Liver (tissue), 8 donors: ENCODE measurements at regions not wholly inside any gene's neighbourhood (a gene's known extent, or its start where the extent isn't known, plus 50 kb on each side); places are given as distances from the start of the nearest gene placed in this dataset.

ENCODE experiments used
- DNase-seq: peaks from one replicate; pipeline ENCODE4 v3.0.0-alpha.2; 2017; ENCODE audit warnings: low spot score
- H3K27ac ChIP-seq, 2 donors: one replicate each; pipeline ENCODE4 v1.7.0; 2013; ENCODE audit warnings: inconsistent platforms in 2 of 2, low read length in 2 of 2, control low read depth in 1 of 2, low read depth in 1 of 2, mild to moderate bottlenecking in 1 of 2
- H3K27me3 ChIP-seq, 4 donors: one replicate each; pipeline versions ENCODE4 v1.6.1 to v1.7.0; 2013; ENCODE audit warnings: low read length in 3 of 4, inconsistent platforms in 1 of 4, mild to moderate bottlenecking in 1 of 4, moderate library complexity in 1 of 4; ENCODE audit not compliant: control insufficient read depth in 4 of 4, insufficient read depth in 4 of 4
- H3K36me3 ChIP-seq, 4 donors: one replicate each; pipeline versions ENCODE4 v1.6.1 to v1.7.0; 2013; ENCODE audit warnings: low read length in 3 of 4, mild to moderate bottlenecking in 3 of 4, low read depth in 1 of 4, moderate library complexity in 1 of 4; ENCODE audit not compliant: control insufficient read depth in 4 of 4, insufficient read depth in 3 of 4
- H3K4me1 ChIP-seq, 4 donors: one replicate each; pipeline versions ENCODE4 v1.6.1 to v1.7.0; 2013; ENCODE audit warnings: low read length in 3 of 4, mild to moderate bottlenecking in 3 of 4, moderate library complexity in 1 of 4; ENCODE audit not compliant: control insufficient read depth in 4 of 4, insufficient read depth in 4 of 4
- H3K4me3 ChIP-seq, 3 donors: one replicate each; pipeline versions ENCODE4 v1.6.1 to v1.7.0; 2013; ENCODE audit warnings: low read length in 3 of 3, control low read depth in 1 of 3, low read depth in 1 of 3, mild to moderate bottlenecking in 1 of 3
- H3K9ac ChIP-seq, 2 donors: one replicate each; pipeline ENCODE4 v1.7.0; 2013; ENCODE audit warnings: low read length in 2 of 2, mild to moderate bottlenecking in 2 of 2, moderate library complexity in 2 of 2, control low read depth in 1 of 2, low read depth in 1 of 2
- H3K9me3 ChIP-seq, 4 donors: one replicate each; pipeline versions ENCODE4 v1.6.1 to v1.7.0; 2013; ENCODE audit warnings: low read length in 3 of 4; ENCODE audit not compliant: control insufficient read depth in 4 of 4
- ATF3 ChIP-seq: IDR thresholded peaks from 2 replicates; pipeline ENCODE4 v1.6.1; 2016; ENCODE audit warnings: antibody characterized with exemption
- CTCF ChIP-seq: fragments of 150-350 bp; IDR thresholded peaks from 2 replicates; pipeline ENCODE4 v1.5.1; 2017; ENCODE audit warnings: improper control_type of control experiment, low read depth, low read length; ENCODE audit not compliant: missing input control
- EGR1 ChIP-seq, 2 donors: IDR thresholded peaks; 2 replicates each; pipeline ENCODE4 v1.6.1; 2016 to 2018; ENCODE audit warnings: antibody characterized with exemption in 2 of 2, low read depth in 2 of 2
- FOXA1 ChIP-seq: IDR thresholded peaks from 2 replicates; pipeline ENCODE4 v1.6.1; 2016; ENCODE audit warnings: antibody characterized with exemption
- FOXA2 ChIP-seq: IDR thresholded peaks from 2 replicates; pipeline ENCODE4 v1.6.1; 2016; ENCODE audit warnings: antibody characterized with exemption
- GABPA ChIP-seq, 2 donors: IDR thresholded peaks in 1 of 2; conservative IDR thresholded peaks in 1 of 2; 2 replicates each; pipeline ENCODE4 v1.6.1; 2016; ENCODE audit warnings: antibody characterized with exemption in 2 of 2, mild to moderate bottlenecking in 1 of 2, moderate library complexity in 1 of 2
- HNF4A ChIP-seq, 2 donors: conservative IDR thresholded peaks; 2 replicates each; pipeline ENCODE4 v1.6.1; 2016; ENCODE audit warnings: antibody characterized with exemption in 2 of 2, mild to moderate bottlenecking in 2 of 2
- HNF4G ChIP-seq: IDR thresholded peaks from 2 replicates; pipeline ENCODE4 v1.6.1; 2016; ENCODE audit warnings: antibody characterized with exemption
- JUND ChIP-seq, 2 donors: IDR thresholded peaks; 2 replicates each; pipeline ENCODE4 v1.6.1; 2016; ENCODE audit warnings: antibody characterized with exemption in 2 of 2
- MAX ChIP-seq: IDR thresholded peaks from 2 replicates; pipeline ENCODE4 v1.6.1; 2016; ENCODE audit warnings: antibody characterized with exemption
- NR2F2 ChIP-seq: IDR thresholded peaks from 2 replicates; pipeline ENCODE4 v1.6.1; 2016; ENCODE audit warnings: antibody characterized with exemption
- RAD21 ChIP-seq, 2 donors: IDR thresholded peaks; 2 replicates each; pipeline ENCODE4 v1.6.1; 2016; ENCODE audit warnings: antibody characterized with exemption in 2 of 2, mild to moderate bottlenecking in 2 of 2
- REST ChIP-seq: IDR thresholded peaks from 2 replicates; pipeline ENCODE4 v1.6.1; 2016; ENCODE audit warnings: antibody characterized with exemption, mild to moderate bottlenecking
- RXRA ChIP-seq, 2 donors: IDR thresholded peaks; 2 replicates each; pipeline ENCODE4 v1.6.1; 2017 to 2018; ENCODE audit warnings: antibody characterized with exemption in 2 of 2, mild to moderate bottlenecking in 1 of 2
- SP1 ChIP-seq: IDR thresholded peaks from 2 replicates; pipeline ENCODE4 v1.6.1; 2018; ENCODE audit warnings: antibody characterized with exemption, mild to moderate bottlenecking
- TAF1 ChIP-seq: conservative IDR thresholded peaks from 2 replicates; pipeline ENCODE4 v1.6.1; 2016; ENCODE audit warnings: antibody characterized with exemption, mild to moderate bottlenecking
- ZBTB33 ChIP-seq: IDR thresholded peaks from 2 replicates; pipeline ENCODE4 v1.6.1; 2016; ENCODE audit warnings: antibody characterized with exemption
- WGBS: extraction: QIAGEN DNeasy Blood & Tissue Kit; methylation state at CpG from one replicate; pipeline ENCODE4 v1.1.7; 2013; 5-methylcytosine and 5-hydroxymethylcytosine counted together
- donor health status: healthy.
- donor health status: healthy.
- donor health status: healthy.
- donor health status: healthy.
- donor health status: healthy.

- Histone ChIP-seq H3K4me1 (no peaks in the 10 kb centered on the region), H3K27ac (no peak overlapping the region), H3K27me3 (peaks cover 0 to 5% (median 0%) of the 10 kb centered on the region in 4 donors), H3K9ac (no peak overlapping the region), H3K4me3 (no peak overlapping the region), H3K9me3 (no peaks in the 10 kb centered on the region), H3K36me3 (no peaks in the 10 kb centered on the region)
- DNase-seq, result no peak
- WGBS, result 66% methylated on average over 4 of the region's 4 CpGs
- TF ChIP-seq RAD21 (IDR thresholded peaks at IDR 0.05) (no peak), JUND (IDR thresholded peaks at IDR 0.05) (no peak), FOXA2 (no peak), RXRA (IDR thresholded peaks at IDR 0.05) (no peak), NR2F2 (no peak), TAF1 (no peak), CTCF (no peak)
These were observed 279.9 kb upstream of the FAR2 start for GRCh38 chr12:28869197-28869596.

- Histone ChIP-seq H3K27me3 (no peaks in the 10 kb centered on the region), H3K9me3 (no peaks in the 10 kb centered on the region), H3K27ac (no peak overlapping the region), H3K4me3 (no peak overlapping the region), H3K9ac (no peak overlapping the region), H3K4me1 (no peaks in the 10 kb centered on the region), H3K36me3 (no peaks in the 10 kb centered on the region)
- WGBS, result 61% methylated on average over 3 of the region's 3 CpGs
- no peak for DNase-seq
- no peak for TF ChIP-seq GABPA (IDR thresholded peaks at IDR 0.05 in 1 of 2, conservative IDR thresholded peaks at IDR 0.05 in 1 of 2)
- TF ChIP-seq EGR1 (IDR thresholded peaks at IDR 0.05; ENCODE audit: low read depth in 2 of 2), result no peak
- TF ChIP-seq ZBTB33, result no peak
- TF ChIP-seq SP1, result no peak
- no peak for TF ChIP-seq JUND (IDR thresholded peaks at IDR 0.05)
- no peak for TF ChIP-seq RAD21 (IDR thresholded peaks at IDR 0.05)
- TF ChIP-seq HNF4G, result no peak
- TF ChIP-seq HNF4A (conservative IDR thresholded peaks at IDR 0.05), result no peak
- no peak for TF ChIP-seq MAX
- TF ChIP-seq ATF3, result no peak
- TF ChIP-seq NR2F2, result no peak
- no peak for TF ChIP-seq REST
- no peak for TF ChIP-seq TAF1
- no peak for TF ChIP-seq RXRA (IDR thresholded peaks at IDR 0.05)
- no peak for TF ChIP-seq FOXA1
These were observed 278.1 kb upstream of the FAR2 start for GRCh38 chr12:28870839-28871440.
